ENCODE measurements at regions not wholly inside any gene's neighbourhood (a gene's known extent, or its start where the extent isn't known, plus 50 kb on each side); places are given as distances from the start of the nearest gene placed in this dataset.
"Not testable (repeated sequence)": the region's sequence is repeated elsewhere in the genome, so short reads cannot be mapped to it uniquely, and the experiment has no call there.

- H3K36me3 ChIP-seq (ENCODE audit: control insufficient read depth in 1 of 2, insufficient read depth in 2 of 2, low read length in 2 of 2): no peaks in the 10 kb centered on the region
- H3K4me1 ChIP-seq (ENCODE audit: control insufficient read depth in 1 of 2, insufficient read depth in 2 of 2, low read length in 2 of 2): no peaks in the 10 kb centered on the region
- H3K9me3 ChIP-seq (ENCODE audit: control insufficient read depth in 1 of 2, low read length in 2 of 2): no peaks in the 10 kb centered on the region
- H3K4me3 ChIP-seq (ENCODE audit: low read depth in 1 of 2, low read length in 2 of 2): no peak overlapping the region
- no peak overlapping the region for H3K27ac ChIP-seq (ENCODE audit: low read depth, low read length)
- H3K27me3 ChIP-seq (ENCODE audit: control insufficient read depth in 1 of 2, insufficient read depth in 2 of 2, low read length in 2 of 2): no peaks in the 10 kb centered on the region
- H3K9ac ChIP-seq (ENCODE audit: low read depth in 1 of 2, low read length in 2 of 2): no peak overlapping the region
These were observed 141.9 kb downstream of the SPATA31D1 start for GRCh38 chr9:82130331-82131042.

- H3K36me3 ChIP-seq (ENCODE audit: control insufficient read depth in 1 of 2, insufficient read depth in 2 of 2, low read length in 2 of 2): no peaks in the 10 kb centered on the region
- no peak overlapping the region for H3K9ac ChIP-seq (ENCODE audit: low read depth in 1 of 2, low read length in 2 of 2)
- no peaks in the 10 kb centered on the region for H3K4me1 ChIP-seq (ENCODE audit: control insufficient read depth in 1 of 2, insufficient read depth in 2 of 2, low read length in 2 of 2)
- no peaks in the 10 kb centered on the region for H3K9me3 ChIP-seq (ENCODE audit: control insufficient read depth in 1 of 2, low read length in 2 of 2)
- no peak overlapping the region for H3K27ac ChIP-seq (ENCODE audit: low read depth, low read length)
- H3K4me3 ChIP-seq (ENCODE audit: low read depth in 1 of 2, low read length in 2 of 2): no peak overlapping the region
- no peaks in the 10 kb centered on the region for H3K27me3 ChIP-seq (ENCODE audit: control insufficient read depth in 1 of 2, insufficient read depth in 2 of 2, low read length in 2 of 2)
These were observed 142.5 kb downstream of the SPATA31D1 start for GRCh38 chr9:82131072-82131471.

- Histone ChIP-seq H3K4me3 (ENCODE audit: low read depth in 1 of 2, low read length in 2 of 2) (no peak overlapping the region), H3K27me3 (ENCODE audit: control insufficient read depth in 1 of 2, insufficient read depth in 2 of 2, low read length in 2 of 2) (no peaks in the 10 kb centered on the region), H3K36me3 (ENCODE audit: control insufficient read depth in 1 of 2, insufficient read depth in 2 of 2, low read length in 2 of 2) (no peaks in the 10 kb centered on the region), H3K4me1 (ENCODE audit: control insufficient read depth in 1 of 2, insufficient read depth in 2 of 2, low read length in 2 of 2) (no peaks in the 10 kb centered on the region), H3K9ac (ENCODE audit: low read depth in 1 of 2, low read length in 2 of 2) (no peak overlapping the region), H3K9me3 (ENCODE audit: control insufficient read depth in 1 of 2, low read length in 2 of 2) (no peaks in the 10 kb centered on the region), H3K27ac (ENCODE audit: low read depth, low read length) (no peak overlapping the region)
These were observed 143.5 kb downstream of the SPATA31D1 start for GRCh38 chr9:82132024-82132423.

GRCh38 chr9:82134010-82134409 is 145.4 kb downstream of the SPATA31D1 start:
- H3K9me3 ChIP-seq (ENCODE audit: control insufficient read depth in 1 of 2, low read length in 2 of 2): no peaks in the 10 kb centered on the region
- H3K36me3 ChIP-seq (ENCODE audit: control insufficient read depth in 1 of 2, insufficient read depth in 2 of 2, low read length in 2 of 2): no peaks in the 10 kb centered on the region
- no peaks in the 10 kb centered on the region for H3K27me3 ChIP-seq (ENCODE audit: control insufficient read depth in 1 of 2, insufficient read depth in 2 of 2, low read length in 2 of 2)
- H3K27ac ChIP-seq (ENCODE audit: low read depth, low read length): no peak overlapping the region
- no peaks in the 10 kb centered on the region for H3K4me1 ChIP-seq (ENCODE audit: control insufficient read depth in 1 of 2, insufficient read depth in 2 of 2, low read length in 2 of 2)
- no peak overlapping the region for H3K4me3 ChIP-seq (ENCODE audit: low read depth in 1 of 2, low read length in 2 of 2)
- H3K9ac ChIP-seq (ENCODE audit: low read depth in 1 of 2, low read length in 2 of 2): no peak overlapping the region

GRCh38 chr9:82135106-82135505 is 146.5 kb downstream of the SPATA31D1 start:
- Histone ChIP-seq H3K4me1 (ENCODE audit: control insufficient read depth in 1 of 2, insufficient read depth in 2 of 2, low read length in 2 of 2) (no peaks in the 10 kb centered on the region), H3K27ac (ENCODE audit: low read depth, low read length) (no peak overlapping the region), H3K9me3 (ENCODE audit: control insufficient read depth in 1 of 2, low read length in 2 of 2) (no peaks in the 10 kb centered on the region), H3K36me3 (ENCODE audit: control insufficient read depth in 1 of 2, insufficient read depth in 2 of 2, low read length in 2 of 2) (no peaks in the 10 kb centered on the region), H3K4me3 (ENCODE audit: low read depth in 1 of 2, low read length in 2 of 2) (no peak overlapping the region), H3K27me3 (ENCODE audit: control insufficient read depth in 1 of 2, insufficient read depth in 2 of 2, low read length in 2 of 2) (no peaks in the 10 kb centered on the region), H3K9ac (ENCODE audit: low read depth in 1 of 2, low read length in 2 of 2) (no peak overlapping the region)

- not testable (repeated sequence) for H3K9me3 ChIP-seq (ENCODE audit: control insufficient read depth in 1 of 2, low read length in 2 of 2); H3K27me3 ChIP-seq (ENCODE audit: control insufficient read depth in 1 of 2, insufficient read depth in 2 of 2, low read length in 2 of 2); H3K9ac ChIP-seq (ENCODE audit: low read depth in 1 of 2, low read length in 2 of 2); H3K4me1 ChIP-seq (ENCODE audit: control insufficient read depth in 1 of 2, insufficient read depth in 2 of 2, low read length in 2 of 2); H3K4me3 ChIP-seq (ENCODE audit: low read depth in 1 of 2, low read length in 2 of 2); H3K36me3 ChIP-seq (ENCODE audit: control insufficient read depth in 1 of 2, insufficient read depth in 2 of 2, low read length in 2 of 2); H3K27ac ChIP-seq (ENCODE audit: low read depth, low read length)
These were observed 149.5 kb downstream of the SPATA31D1 start for GRCh38 chr9:82138081-82138480.

GRCh38 chr9:82140471-82140870 is 151.9 kb downstream of the SPATA31D1 start:
- H3K27ac ChIP-seq (ENCODE audit: low read depth, low read length): no peak overlapping the region
- no peaks in the 10 kb centered on the region for H3K27me3 ChIP-seq (ENCODE audit: control insufficient read depth in 1 of 2, insufficient read depth in 2 of 2, low read length in 2 of 2)
- no peaks in the 10 kb centered on the region for H3K36me3 ChIP-seq (ENCODE audit: control insufficient read depth in 1 of 2, insufficient read depth in 2 of 2, low read length in 2 of 2)
- H3K4me3 ChIP-seq (ENCODE audit: low read depth in 1 of 2, low read length in 2 of 2): no peak overlapping the region
- H3K9ac ChIP-seq (ENCODE audit: low read depth in 1 of 2, low read length in 2 of 2): no peak overlapping the region
- H3K9me3 ChIP-seq (ENCODE audit: control insufficient read depth in 1 of 2, low read length in 2 of 2): no peaks in the 10 kb centered on the region
- H3K4me1 ChIP-seq (ENCODE audit: control insufficient read depth in 1 of 2, insufficient read depth in 2 of 2, low read length in 2 of 2): no peaks in the 10 kb centered on the region

GRCh38 chr9:82144803-82145202 is 156.2 kb downstream of the SPATA31D1 start:
- Histone ChIP-seq H3K9ac (ENCODE audit: low read depth in 1 of 2, low read length in 2 of 2) (no peak overlapping the region), H3K4me3 (ENCODE audit: low read depth in 1 of 2, low read length in 2 of 2) (no peak overlapping the region), H3K9me3 (ENCODE audit: control insufficient read depth in 1 of 2, low read length in 2 of 2) (no peaks in the 10 kb centered on the region), H3K36me3 (ENCODE audit: control insufficient read depth in 1 of 2, insufficient read depth in 2 of 2, low read length in 2 of 2) (no peaks in the 10 kb centered on the region), H3K27me3 (ENCODE audit: control insufficient read depth in 1 of 2, insufficient read depth in 2 of 2, low read length in 2 of 2) (no peaks in the 10 kb centered on the region), H3K4me1 (ENCODE audit: control insufficient read depth in 1 of 2, insufficient read depth in 2 of 2, low read length in 2 of 2) (no peaks in the 10 kb centered on the region), H3K27ac (ENCODE audit: low read depth, low read length) (no peak overlapping the region)

- H3K27me3 ChIP-seq (ENCODE audit: control insufficient read depth in 1 of 2, insufficient read depth in 2 of 2, low read length in 2 of 2): no peaks in the 10 kb centered on the region
- no peak overlapping the region for H3K4me3 ChIP-seq (ENCODE audit: low read depth in 1 of 2, low read length in 2 of 2)
- no peaks in the 10 kb centered on the region for H3K4me1 ChIP-seq (ENCODE audit: control insufficient read depth in 1 of 2, insufficient read depth in 2 of 2, low read length in 2 of 2)
- H3K9me3 ChIP-seq (ENCODE audit: control insufficient read depth in 1 of 2, low read length in 2 of 2): no peaks in the 10 kb centered on the region
- no peak overlapping the region for H3K27ac ChIP-seq (ENCODE audit: low read depth, low read length)
- H3K36me3 ChIP-seq (ENCODE audit: control insufficient read depth in 1 of 2, insufficient read depth in 2 of 2, low read length in 2 of 2): no peaks in the 10 kb centered on the region
- H3K9ac ChIP-seq (ENCODE audit: low read depth in 1 of 2, low read length in 2 of 2): no peak overlapping the region
These were observed 158.1 kb downstream of the SPATA31D1 start for GRCh38 chr9:82146677-82147076.

GRCh38 chr9:82147798-82148425 is 159.3 kb downstream of the SPATA31D1 start:
- Histone ChIP-seq H3K36me3 (ENCODE audit: control insufficient read depth in 1 of 2, insufficient read depth in 2 of 2, low read length in 2 of 2) (no peaks in the 10 kb centered on the region), H3K9me3 (ENCODE audit: control insufficient read depth in 1 of 2, low read length in 2 of 2) (no peaks in the 10 kb centered on the region), H3K4me1 (ENCODE audit: control insufficient read depth in 1 of 2, insufficient read depth in 2 of 2, low read length in 2 of 2) (no peaks in the 10 kb centered on the region), H3K4me3 (ENCODE audit: low read depth in 1 of 2, low read length in 2 of 2) (no peak overlapping the region), H3K9ac (ENCODE audit: low read depth in 1 of 2, low read length in 2 of 2) (no peak overlapping the region), H3K27ac (ENCODE audit: low read depth, low read length) (no peak overlapping the region), H3K27me3 (ENCODE audit: control insufficient read depth in 1 of 2, insufficient read depth in 2 of 2, low read length in 2 of 2) (no peaks in the 10 kb centered on the region)

All from duodenal mucosa (tissue), 2 donors.